VCaP (cell line): ENCODE measurements at regions not wholly inside any gene's neighbourhood (a gene's known extent, or its start where the extent isn't known, plus 50 kb on each side); places are given as distances from the start of the nearest gene placed in this dataset.

Source experiments
- H3K27ac ChIP-seq: fragments of 450-650 bp; 2 replicates; pipeline ENCODE4 v1.5.1; 2017
- CTCF ChIP-seq: fragments of 450-650 bp; conservative IDR thresholded peaks from 2 replicates; pipeline ENCODE4 v1.5.1; 2017; ENCODE audit warnings: mild to moderate bottlenecking, moderate library complexity

- H3K27ac ChIP-seq, result no peak overlapping the region
- no peak for TF ChIP-seq CTCF
Observed at GRCh38 chr3:177749836-177750235, 552.6 kb upstream of the TBL1XR1 start.

- no peak overlapping the region for H3K27ac ChIP-seq
- TF ChIP-seq CTCF, result no peak
Observed at GRCh38 chr3:177750436-177750835, 553.2 kb upstream of the TBL1XR1 start.

- H3K27ac ChIP-seq, result no peak overlapping the region
- no peak for TF ChIP-seq CTCF
Observed at GRCh38 chr3:177751770-177752169, 554.5 kb upstream of the TBL1XR1 start.

DNA sequence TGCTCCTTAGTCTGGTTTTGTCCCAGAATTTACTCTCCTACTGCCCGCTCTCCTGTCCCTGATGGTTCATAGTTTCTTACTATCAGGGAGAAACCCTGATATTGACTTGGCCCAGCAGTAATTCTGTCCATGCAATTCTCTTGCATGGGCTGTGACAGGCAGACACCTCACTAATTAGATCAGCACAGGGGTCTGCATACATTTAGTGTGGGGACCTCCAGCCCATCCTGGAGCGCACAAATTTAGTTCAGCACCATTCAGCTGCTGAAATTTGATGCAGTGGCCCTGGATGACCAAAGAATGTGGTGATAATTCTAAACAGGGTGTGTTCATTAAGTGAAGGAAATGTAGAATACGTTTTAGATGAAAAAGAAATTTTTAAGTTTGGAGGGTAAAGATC, 555.5 kb upstream of the TBL1XR1 start:
- TF ChIP-seq CTCF, result no peak
- H3K27ac ChIP-seq, result no peak overlapping the region

- no peak overlapping the region for H3K27ac ChIP-seq
- no peak for TF ChIP-seq CTCF
Observed at GRCh38 chr3:177753451-177754155, 556.3 kb upstream of the TBL1XR1 start.

DNA sequence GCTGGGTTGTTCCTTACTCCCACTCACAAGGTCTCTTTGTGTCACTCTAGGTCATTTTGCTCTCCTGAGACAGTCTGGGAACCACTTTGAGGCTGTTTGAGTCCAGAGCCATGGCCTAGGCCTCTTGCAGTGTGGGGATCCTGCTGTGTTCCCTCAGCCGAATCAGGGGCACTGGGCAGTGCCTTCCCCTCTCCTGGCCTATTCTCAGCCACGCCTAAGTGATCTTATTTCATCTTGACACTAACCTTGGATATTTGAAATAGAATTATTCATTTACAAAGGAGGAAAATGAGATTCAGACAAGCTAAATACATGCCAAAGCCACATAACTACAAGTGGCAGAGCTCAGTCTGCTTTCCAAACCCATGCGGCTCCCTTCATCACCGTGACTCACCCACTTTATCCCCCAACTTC, 557.2 kb upstream of the TBL1XR1 start:
- no peak overlapping the region for H3K27ac ChIP-seq
- no peak for TF ChIP-seq CTCF

DNA sequence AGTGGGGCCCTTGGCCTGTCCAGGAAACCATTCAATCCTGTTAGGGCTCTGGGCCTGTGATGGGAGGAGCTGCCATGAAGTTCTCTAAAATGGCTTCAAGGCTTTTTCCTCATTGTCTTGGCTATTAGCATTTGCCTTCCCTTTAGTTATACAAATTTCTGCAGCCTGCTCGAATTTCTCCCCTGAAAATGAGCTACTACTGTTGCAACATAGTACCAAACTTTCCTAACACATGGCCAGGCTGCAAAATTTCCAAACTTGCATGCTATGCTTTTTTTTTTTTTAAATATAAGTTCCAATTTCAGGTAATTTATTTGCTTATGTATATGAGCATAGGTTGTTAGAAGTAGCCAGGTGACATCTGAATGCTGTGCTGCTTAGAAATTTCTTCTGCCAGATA, 560.8 kb upstream of the TBL1XR1 start:
- no peak for TF ChIP-seq CTCF
- H3K27ac ChIP-seq, result no peak overlapping the region
